ENCODE measurements at regions not wholly inside any gene's neighbourhood (a gene's known extent, or its start where the extent isn't known, plus 50 kb on each side); places are given as distances from the start of the nearest gene placed in this dataset.

GRCh38 chr5:153358315-153358976 is 132.0 kb upstream of the GRIA1 start:
- Histone ChIP-seq H3K27ac (ENCODE audit: low read depth, low read length) (no peak overlapping the region), H3K4me3 (ENCODE audit: low read depth, low read length) (no peak overlapping the region), H3K27me3 (ENCODE audit: control insufficient read depth, insufficient read depth, low read length) (no peaks in the 10 kb centered on the region), H3K9me3 (ENCODE audit: control insufficient read depth, insufficient read depth, low read length) (no peaks in the 10 kb centered on the region)
- ChIA-PET POLR2A (no interaction called here), CTCF (no interaction called here)
- DNase-seq (ENCODE audit: low read depth, low spot score) = no peak
- TF ChIP-seq CTCF (IDR thresholded peaks at IDR 0.05; ENCODE audit: low read depth, low read length) = no peak

- ChIA-PET CTCF (no interaction called here), POLR2A (no interaction called here)
- H3K4me3 ChIP-seq (ENCODE audit: low read depth, low read length) = no peak overlapping the region
- H3K9me3 ChIP-seq (ENCODE audit: control insufficient read depth, insufficient read depth, low read length) = no peaks in the 10 kb centered on the region
- TF ChIP-seq CTCF (IDR thresholded peaks at IDR 0.05; ENCODE audit: low read depth, low read length) = no peak
- H3K27me3 ChIP-seq (ENCODE audit: control insufficient read depth, insufficient read depth, low read length) = no peaks in the 10 kb centered on the region
- no peak for DNase-seq (ENCODE audit: low read depth, low spot score)
- H3K27ac ChIP-seq (ENCODE audit: low read depth, low read length) = no peak overlapping the region
These were observed 129.6 kb upstream of the GRIA1 start for GRCh38 chr5:153360860-153361259.

GRCh38 chr5:153361735-153362409 is 128.6 kb upstream of the GRIA1 start:
- H3K27ac ChIP-seq (ENCODE audit: low read depth, low read length) = no peak overlapping the region
- no peaks in the 10 kb centered on the region for H3K9me3 ChIP-seq (ENCODE audit: control insufficient read depth, insufficient read depth, low read length)
- POLR2A ChIA-PET = no interaction called here
- no peak overlapping the region for H3K4me3 ChIP-seq (ENCODE audit: low read depth, low read length)
- TF ChIP-seq CTCF (IDR thresholded peaks at IDR 0.05; ENCODE audit: low read depth, low read length) = no peak
- DNase-seq (ENCODE audit: low read depth, low spot score) = no peak
- CTCF ChIA-PET = no interaction called here
- H3K27me3 ChIP-seq (ENCODE audit: control insufficient read depth, insufficient read depth, low read length) = no peaks in the 10 kb centered on the region

- Histone ChIP-seq H3K27ac (ENCODE audit: low read depth, low read length) (no peak overlapping the region), H3K4me3 (ENCODE audit: low read depth, low read length) (no peak overlapping the region), H3K9me3 (ENCODE audit: control insufficient read depth, insufficient read depth, low read length) (no peaks in the 10 kb centered on the region), H3K27me3 (ENCODE audit: control insufficient read depth, insufficient read depth, low read length) (no peaks in the 10 kb centered on the region)
- ChIA-PET CTCF (no interaction called here), POLR2A (no interaction called here)
- DNase-seq (ENCODE audit: low read depth, low spot score) = no peak
- no peak for TF ChIP-seq CTCF (IDR thresholded peaks at IDR 0.05; ENCODE audit: low read depth, low read length)
These were observed 124.9 kb upstream of the GRIA1 start for GRCh38 chr5:153365547-153365946.

- ChIA-PET CTCF (no interaction called here), POLR2A (no interaction called here)
- TF ChIP-seq CTCF (IDR thresholded peaks at IDR 0.05; ENCODE audit: low read depth, low read length) = no peak
- Histone ChIP-seq H3K27me3 (ENCODE audit: control insufficient read depth, insufficient read depth, low read length) (no peaks in the 10 kb centered on the region), H3K27ac (ENCODE audit: low read depth, low read length) (no peak overlapping the region), H3K9me3 (ENCODE audit: control insufficient read depth, insufficient read depth, low read length) (no peaks in the 10 kb centered on the region), H3K4me3 (ENCODE audit: low read depth, low read length) (no peak overlapping the region)
- no peak for DNase-seq (ENCODE audit: low read depth, low spot score)
These were observed 123.0 kb upstream of the GRIA1 start for GRCh38 chr5:153367466-153367865.
